HepG2 (cell line): ENCODE measurements at regions not wholly inside any gene's neighbourhood (a gene's known extent, or its start where the extent isn't known, plus 50 kb on each side); places are given as distances from the start of the nearest gene placed in this dataset.
"Not testable (repeated sequence)": the region's sequence is repeated elsewhere in the genome, so short reads cannot be mapped to it uniquely, and the experiment has no call there.

ENCODE experiments used
- ATAC-seq: fragments of 200-7000 bp; cut with Tn5 transposase; 3 replicates; pipeline ENCODE4 v1.9.1; 2020; ENCODE audit warnings: mild to moderate bottlenecking, moderate library complexity
- BruUV-seq: library from RNA; stranded (reverse); fragments of 400-500 nt; replicated peaks from 2 replicates; lab custom pipeline; 2021; lab: Mats Ljungman, UMichigan
- CTCF ChIA-PET: fragments of 300-600 bp; formaldehyde crosslinking; extraction: SDS; loops from one replicate; lab custom pipeline; 2021; ENCODE audit warnings: low total read pairs, inconsistent platforms, low intra/inter-chr PET ratio; lab: Yijun Ruan, JAX
- POLR2A ChIA-PET: fragments of 350-600 bp; sonication (Branson Sonifier 250); formaldehyde crosslinking; loops from one replicate; lab custom pipeline; 2020; ENCODE audit warnings: antibody characterized with exemption, inconsistent platforms; lab: Yijun Ruan, JAX
- DNase-seq: peaks from one replicate; pipeline ENCODE4 v3.0.0-alpha.2; 2015; ENCODE audit warnings: low spot score
- FAIRE-seq: peaks from 3 replicates; lab custom pipeline; 2011; peaks lifted over from hg19 to GRCh38; lab: Jason Lieb, UNC
- H2AFZ ChIP-seq: one replicate; pipeline ENCODE4 v1.6.1; 2011; ENCODE audit warnings: low read length, inconsistent platforms
- H3K27ac ChIP-seq: fragments of 300-600 bp; 3 replicates; pipeline ENCODE4 v1.8.0; 2011; ENCODE audit warnings: mixed run types, mild to moderate bottlenecking, mixed read lengths, low read length, inconsistent platforms; ENCODE audit not compliant: insufficient read depth; ENCODE audit errors: extremely low read length
- H3K27me3 ChIP-seq, 2 experiments: fragments of 200-600 bp in 1 of 2; 2 replicates in 1 of 2; 3 replicates in 1 of 2; pipeline versions ENCODE4 v1.6.0 to v1.8.0; 2011; ENCODE audit warnings: low read length in 2 of 2, mild to moderate bottlenecking in 2 of 2, moderate library complexity in 2 of 2, inconsistent platforms in 1 of 2; ENCODE audit not compliant: insufficient read depth in 2 of 2, control insufficient read depth in 1 of 2
- H3K36me3 ChIP-seq, 2 experiments: fragments of 200-600 bp in 1 of 2; replicated peaks in 1 of 2; 2 replicates in 1 of 2; 3 replicates in 1 of 2; pipeline versions ENCODE4 v1.5.1 to v1.8.0; 2011; ENCODE audit warnings: low read length in 2 of 2, inconsistent platforms in 1 of 2; ENCODE audit not compliant: insufficient read depth in 2 of 2, control insufficient read depth in 1 of 2
- H3K4me1 ChIP-seq: 2 replicates; pipeline ENCODE4 v1.5.1; 2012; ENCODE audit warnings: low read length, inconsistent platforms; ENCODE audit not compliant: insufficient read depth
- H3K4me2 ChIP-seq: 2 replicates; pipeline ENCODE4 v1.6.0; 2011; ENCODE audit warnings: low read depth, low read length, inconsistent platforms
- H3K4me3 ChIP-seq, 3 experiments: fragments of 200-600 bp in 1 of 3; sonication (generic), shearing (Covaris generic) in 1 of 3; replicated peaks in 1 of 3; 2 replicates each; pipeline ENCODE4 v1.5.1; 2011 to 2016; ENCODE audit warnings: low read length in 3 of 3, inconsistent platforms in 2 of 3, low read depth in 2 of 3, mild to moderate bottlenecking in 2 of 3, control low read depth in 1 of 3, mixed read lengths in 1 of 3; ENCODE audit not compliant: insufficient read depth in 1 of 3
- H3K79me2 ChIP-seq: one replicate; pipeline ENCODE4 v1.6.1; 2011; ENCODE audit warnings: low read length, inconsistent platforms; ENCODE audit not compliant: insufficient read depth
- H3K9ac ChIP-seq: 2 replicates; pipeline ENCODE4 v1.6.0; 2011; ENCODE audit warnings: mild to moderate bottlenecking, low read depth, low read length, inconsistent platforms; ENCODE audit not compliant: insufficient read depth
- H3K9me3 ChIP-seq: 2 replicates; pipeline ENCODE4 v1.5.1; 2012; ENCODE audit warnings: mild to moderate bottlenecking, low read length
- H4K20me1 ChIP-seq: 2 replicates; pipeline ENCODE4 v1.6.0; 2011; ENCODE audit warnings: inconsistent platforms, mild to moderate bottlenecking, low read length, moderate library complexity; ENCODE audit not compliant: insufficient read depth
- GABPA ChIP-seq, 2 experiments: IDR thresholded peaks; 2 replicates each; pipeline ENCODE4 v1.6.1; 2011 to 2016; ENCODE audit warnings: low read depth in 2 of 2, low read length in 1 of 2, missing biosample characterization in 1 of 2, missing genetic modification characterization in 1 of 2
- HNRNPL ChIP-seq: fragments of 200-400 bp; formaldehyde crosslinking; IDR thresholded peaks from 2 replicates; pipeline ENCODE4 v1.6.1; 2017; ENCODE audit warnings: mild to moderate bottlenecking, low read depth, low read length
- NR3C1 ChIP-seq: sonication (generic); formaldehyde crosslinking; IDR thresholded peaks from 2 replicates; pipeline ENCODE4 v1.4.0; 2020; ENCODE audit warnings: missing genetic modification reagents
- THRA ChIP-seq: sonication (generic); formaldehyde crosslinking; IDR thresholded peaks from 2 replicates; pipeline ENCODE4 v1.4.0; 2020; ENCODE audit warnings: missing genetic modification reagents, borderline replicate concordance
- WGBS: methylation state at CpG from one replicate; pipeline ENCODE4 v1.1.6; 2017; ENCODE audit warnings: low lambda C conversion rate; 5-methylcytosine and 5-hydroxymethylcytosine counted together
- in situ Hi-C: cut with HindIII; loops from 2 replicates; pipeline ENCODE4 v1.10.0; 2017; ENCODE audit warnings: low pct_unique_long_range_greater_than_20kb; ENCODE audit not compliant: extremely low pct_ligation_motif_present
- intact Hi-C: fragments of 100-400 bp; cut with micrococcal nuclease; formaldehyde crosslinking; loops from one replicate; pipeline ENCODE4 v1.10.0; 2022; ENCODE audit not compliant: unreplicated experiment

- no peak overlapping the region for H3K4me2 ChIP-seq
- WGBS, result 0% methylated on average over 4 of the region's 4 CpGs
- intact Hi-C loops (no loop called here), in situ Hi-C loops (no loop called here)
- H3K4me1 ChIP-seq, result no peaks in the 10 kb centered on the region
- no peak for FAIRE-seq
- H3K4me3 ChIP-seq, result no peak overlapping the region
- no peaks in the 10 kb centered on the region for H3K27me3 ChIP-seq
- no peak overlapping the region for H3K9ac ChIP-seq
- H3K36me3 ChIP-seq, result no peaks in the 10 kb centered on the region
- no peak overlapping the region for H2AFZ ChIP-seq
- no peak overlapping the region for H3K27ac ChIP-seq
- no peak for ATAC-seq
- TF ChIP-seq HNRNPL (no peak), NR3C1 (CRISPR knock-in tag) (no peak), THRA (CRISPR knock-in tag) (no peak), GABPA (IDR thresholded peaks at IDR 0.05; ENCODE audit: low read depth, low read length) (no peak), GABPA (CRISPR knock-in tag; IDR thresholded peaks at IDR 0.05; ENCODE audit: low read depth) (no peak)
- POLR2A ChIA-PET, result no interaction called here
- H3K79me2 ChIP-seq, result no peaks in the 10 kb centered on the region
- no peak for DNase-seq
- no peaks in the 10 kb centered on the region for H4K20me1 ChIP-seq
- H3K9me3 ChIP-seq, result no peaks in the 10 kb centered on the region
- CTCF ChIA-PET, result no interaction called here
- no TSS peak for BruUV-seq
Observed at GRCh38 chr1:217993439-217993838, 291.7 kb upstream of the RRP15 start.

GRCh38 chr1:218008296-218008695, 276.8 kb upstream of the RRP15 start:
- H3K27me3 ChIP-seq, H3K36me3 ChIP-seq, FAIRE-seq, H3K4me3 ChIP-seq, DNase-seq, POLR2A ChIA-PET, H3K9ac ChIP-seq, ATAC-seq, H3K27ac ChIP-seq, intact Hi-C loops, H3K4me2 ChIP-seq, H3K4me1 ChIP-seq, H3K9me3 ChIP-seq, H3K79me2 ChIP-seq, CTCF ChIA-PET, in situ Hi-C loops, BruUV-seq, H2AFZ ChIP-seq, H4K20me1 ChIP-seq: not testable (repeated sequence)
- WGBS, result 4% methylated on average over 6 of the region's 6 CpGs

DNA sequence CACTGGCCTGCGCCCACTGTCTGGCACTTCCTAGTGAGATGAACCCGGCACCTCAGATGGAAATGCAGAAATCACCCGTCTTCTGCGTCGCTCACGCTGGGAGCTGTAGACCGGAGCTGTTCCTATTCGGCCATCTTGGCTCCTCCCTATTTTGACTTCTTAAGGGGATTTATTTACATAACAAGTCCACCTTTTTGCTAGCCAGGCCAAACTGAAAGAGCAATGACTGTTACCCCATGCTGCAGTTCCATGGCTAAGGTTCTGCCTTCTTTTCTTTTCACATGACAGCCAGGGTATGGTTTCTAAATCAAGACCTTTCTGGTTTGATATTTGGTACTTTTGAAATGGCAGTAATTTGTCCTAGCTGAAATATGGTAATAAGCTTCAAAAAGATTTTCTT, 270.0 kb upstream of the RRP15 start:
- ATAC-seq, H3K9me3 ChIP-seq, H3K36me3 ChIP-seq, H3K79me2 ChIP-seq, FAIRE-seq, H3K4me3 ChIP-seq, H3K9ac ChIP-seq, CTCF ChIA-PET, DNase-seq, intact Hi-C loops, POLR2A ChIA-PET, H2AFZ ChIP-seq, H3K4me1 ChIP-seq, H4K20me1 ChIP-seq, in situ Hi-C loops, H3K27me3 ChIP-seq, H3K4me2 ChIP-seq, BruUV-seq, H3K27ac ChIP-seq: not testable (repeated sequence)
- WGBS, result no CpG with 5 or more reads among the region's 8 CpGs
